GM12878 (cell line): ENCODE measurements at regions not wholly inside any gene's neighbourhood (a gene's known extent, or its start where the extent isn't known, plus 50 kb on each side); places are given as distances from the start of the nearest gene placed in this dataset.

Experiments
- EGR1 ChIP-seq, 2 experiments: IDR thresholded peaks; 1 replicate in 1 of 2; 2 replicates in 1 of 2; pipeline ENCODE4 v1.6.1; 2011 to 2012; ENCODE audit warnings: low read depth in 2 of 2, low read length in 2 of 2, borderline replicate concordance in 1 of 2, mild to moderate bottlenecking in 1 of 2, moderate library complexity in 1 of 2
- GATAD2B ChIP-seq: fragments of 450-650 bp; conservative IDR thresholded peaks from 2 replicates; pipeline ENCODE4 v1.6.1; 2017; ENCODE audit warnings: low read depth, mild to moderate bottlenecking, moderate library complexity
- MTA3 ChIP-seq: IDR thresholded peaks from 2 replicates; pipeline ENCODE4 v1.6.1; 2012; ENCODE audit warnings: low read length, inconsistent platforms, borderline replicate concordance
- NFXL1 ChIP-seq: fragments of 450-650 bp; IDR thresholded peaks from 2 replicates; pipeline ENCODE4 v1.6.1; 2017; ENCODE audit warnings: antibody characterized with exemption, mild to moderate bottlenecking, borderline replicate concordance
- NFYB ChIP-seq: IDR thresholded peaks from 2 replicates; pipeline ENCODE4 v1.6.1; 2011; ENCODE audit warnings: low read depth, mild to moderate bottlenecking, low read length, improper control_type of control experiment, moderate library complexity; ENCODE audit not compliant: insufficient read depth
- SMAD1 ChIP-seq: fragments of 450-650 bp; IDR thresholded peaks from 2 replicates; pipeline ENCODE4 v1.6.1; 2018; ENCODE audit warnings: mild to moderate bottlenecking, low read depth; ENCODE audit not compliant: partially characterized antibody
- ZNF24 ChIP-seq: fragments of 450-650 bp; IDR thresholded peaks from 2 replicates; pipeline ENCODE4 v1.6.1; 2017; ENCODE audit warnings: antibody characterized with exemption, mild to moderate bottlenecking
- TF ChIP-seq, protein P1 (sequence below): fragments of 150-350 bp; IDR thresholded peaks from 2 replicates; pipeline ENCODE4 v1.6.1; 2016; ENCODE audit warnings: low read depth, low read length
- TF ChIP-seq, protein P2 (sequence below): fragments of 450-650 bp; IDR thresholded peaks from 2 replicates; pipeline ENCODE4 v1.6.1; 2017; ENCODE audit warnings: mild to moderate bottlenecking, low read depth, inconsistent platforms; ENCODE audit not compliant: poor library complexity, severe bottlenecking

DNA sequence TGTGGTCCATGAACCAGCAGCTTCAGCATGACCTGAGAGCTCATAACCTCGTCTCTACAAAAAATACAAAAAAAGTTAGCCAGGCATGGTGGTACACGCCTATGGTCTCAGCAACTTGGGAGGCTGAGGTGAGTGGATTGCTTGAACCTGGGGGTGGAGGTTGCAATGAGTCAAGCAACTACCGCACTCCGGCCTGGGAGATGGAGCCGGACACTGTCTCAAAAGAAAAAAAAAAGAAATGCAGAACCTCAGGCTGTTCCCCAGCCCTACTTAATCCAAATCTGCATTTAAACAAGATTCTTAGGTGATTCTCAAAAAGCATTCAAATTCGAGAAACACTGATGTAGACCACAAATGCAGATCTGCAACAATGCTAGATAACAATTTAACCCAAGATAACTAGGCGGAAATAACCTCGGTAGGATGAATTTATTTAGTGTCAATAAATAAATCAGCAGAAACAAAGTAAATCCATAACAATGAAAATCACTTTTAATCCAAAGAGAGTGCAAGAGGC is 203.5 kb downstream of the SP3 start (continued):
- TF ChIP-seq, protein P1, sequence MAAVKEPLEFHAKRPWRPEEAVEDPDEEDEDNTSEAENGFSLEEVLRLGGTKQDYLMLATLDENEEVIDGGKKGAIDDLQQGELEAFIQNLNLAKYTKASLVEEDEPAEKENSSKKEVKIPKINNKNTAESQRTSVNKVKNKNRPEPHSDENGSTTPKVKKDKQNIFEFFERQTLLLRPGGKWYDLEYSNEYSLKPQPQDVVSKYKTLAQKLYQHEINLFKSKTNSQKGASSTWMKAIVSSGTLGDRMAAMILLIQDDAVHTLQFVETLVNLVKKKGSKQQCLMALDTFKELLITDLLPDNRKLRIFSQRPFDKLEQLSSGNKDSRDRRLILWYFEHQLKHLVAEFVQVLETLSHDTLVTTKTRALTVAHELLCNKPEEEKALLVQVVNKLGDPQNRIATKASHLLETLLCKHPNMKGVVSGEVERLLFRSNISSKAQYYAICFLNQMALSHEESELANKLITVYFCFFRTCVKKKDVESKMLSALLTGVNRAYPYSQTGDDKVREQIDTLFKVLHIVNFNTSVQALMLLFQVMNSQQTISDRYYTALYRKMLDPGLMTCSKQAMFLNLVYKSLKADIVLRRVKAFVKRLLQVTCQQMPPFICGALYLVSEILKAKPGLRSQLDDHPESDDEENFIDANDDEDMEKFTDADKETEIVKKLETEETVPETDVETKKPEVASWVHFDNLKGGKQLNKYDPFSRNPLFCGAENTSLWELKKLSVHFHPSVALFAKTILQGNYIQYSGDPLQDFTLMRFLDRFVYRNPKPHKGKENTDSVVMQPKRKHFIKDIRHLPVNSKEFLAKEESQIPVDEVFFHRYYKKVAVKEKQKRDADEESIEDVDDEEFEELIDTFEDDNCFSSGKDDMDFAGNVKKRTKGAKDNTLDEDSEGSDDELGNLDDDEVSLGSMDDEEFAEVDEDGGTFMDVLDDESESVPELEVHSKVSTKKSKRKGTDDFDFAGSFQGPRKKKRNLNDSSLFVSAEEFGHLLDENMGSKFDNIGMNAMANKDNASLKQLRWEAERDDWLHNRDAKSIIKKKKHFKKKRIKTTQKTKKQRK: no peak
- no peak for TF ChIP-seq NFYB
- TF ChIP-seq, protein P2, sequence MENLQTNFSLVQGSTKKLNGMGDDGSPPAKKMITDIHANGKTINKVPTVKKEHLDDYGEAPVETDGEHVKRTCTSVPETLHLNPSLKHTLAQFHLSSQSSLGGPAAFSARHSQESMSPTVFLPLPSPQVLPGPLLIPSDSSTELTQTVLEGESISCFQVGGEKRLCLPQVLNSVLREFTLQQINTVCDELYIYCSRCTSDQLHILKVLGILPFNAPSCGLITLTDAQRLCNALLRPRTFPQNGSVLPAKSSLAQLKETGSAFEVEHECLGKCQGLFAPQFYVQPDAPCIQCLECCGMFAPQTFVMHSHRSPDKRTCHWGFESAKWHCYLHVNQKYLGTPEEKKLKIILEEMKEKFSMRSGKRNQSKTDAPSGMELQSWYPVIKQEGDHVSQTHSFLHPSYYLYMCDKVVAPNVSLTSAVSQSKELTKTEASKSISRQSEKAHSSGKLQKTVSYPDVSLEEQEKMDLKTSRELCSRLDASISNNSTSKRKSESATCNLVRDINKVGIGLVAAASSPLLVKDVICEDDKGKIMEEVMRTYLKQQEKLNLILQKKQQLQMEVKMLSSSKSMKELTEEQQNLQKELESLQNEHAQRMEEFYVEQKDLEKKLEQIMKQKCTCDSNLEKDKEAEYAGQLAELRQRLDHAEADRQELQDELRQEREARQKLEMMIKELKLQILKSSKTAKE: no peak
- no peak for TF ChIP-seq EGR1 (IDR thresholded peaks at IDR 0.05; ENCODE audit: borderline replicate concordance in 1 of 2, low read depth in 2 of 2, low read length in 2 of 2)
- TF ChIP-seq MTA3: no peak
- no peak for TF ChIP-seq NFXL1
- TF ChIP-seq GATAD2B: no peak
- TF ChIP-seq ZNF24: no peak
- TF ChIP-seq SMAD1: no peak
